Activated CD4-positive, alpha-beta T cell treated with anti-CD3 and anti-CD28 coated beads, Interleukin-2, Interleukin-4, amounts not matched to agents 100 ng/mL and 50 ng/mL, durations not matched to agents 16 hours and 8 hours (primary cell): ENCODE measurements at regions not wholly inside any gene's neighbourhood (a gene's known extent, or its start where the extent isn't known, plus 50 kb on each side); places are given as distances from the start of the nearest gene placed in this dataset.

Experiments used
- DNase-seq: peaks from one replicate; pipeline ENCODE4 v3.0.0-alpha.2; 2020; ENCODE audit warnings: low spot score

- DNase-seq, result no peak
Observed at GRCh38 chr1:219801156-219801820, 127.1 kb downstream of the SLC30A10 start.

- DNase-seq, result peak; percentile 17
Observed at GRCh38 chr1:219798283-219799030, 129.9 kb downstream of the SLC30A10 start.

GRCh38 chr1:219797683-219798082, 130.7 kb downstream of the SLC30A10 start:
- no peak for DNase-seq

GRCh38 chr1:219797009-219797408, 131.3 kb downstream of the SLC30A10 start:
- no peak for DNase-seq

- DNase-seq, result no peak
Observed at GRCh38 chr1:219795363-219795917, 132.9 kb downstream of the SLC30A10 start.

- DNase-seq, result peak; percentile 7
Observed at GRCh38 chr1:219794085-219794743, 134.1 kb downstream of the SLC30A10 start.

GRCh38 chr1:219792337-219793021, 135.9 kb downstream of the SLC30A10 start:
- DNase-seq, result no peak

- DNase-seq, result no peak
Observed at GRCh38 chr1:219791766-219792165, 136.6 kb downstream of the SLC30A10 start.

GRCh38 chr1:219790834-219791615, 137.3 kb downstream of the SLC30A10 start:
- DNase-seq, result no peak

- no peak for DNase-seq
Observed at GRCh38 chr1:219788700-219789099, 139.7 kb downstream of the SLC30A10 start.

- no peak for DNase-seq
Observed at GRCh38 chr1:219788091-219788490, 140.3 kb downstream of the SLC30A10 start.

- DNase-seq, result no peak
Observed at GRCh38 chr1:219784660-219785381, 143.5 kb downstream of the SLC30A10 start.

GRCh38 chr1:219783605-219784235, 144.6 kb downstream of the SLC30A10 start:
- DNase-seq, result no peak

GRCh38 chr1:219782929-219783328, 145.4 kb downstream of the SLC30A10 start:
- no peak for DNase-seq

GRCh38 chr1:219782311-219782710, 146.0 kb downstream of the SLC30A10 start:
- no peak for DNase-seq

- no peak for DNase-seq
Observed at GRCh38 chr1:219781491-219781890, 146.9 kb downstream of the SLC30A10 start.

- no peak for DNase-seq
Observed at GRCh38 chr1:219778793-219779369, 149.5 kb downstream of the SLC30A10 start.

GRCh38 chr1:219778110-219778509, 150.2 kb downstream of the SLC30A10 start:
- DNase-seq, result no peak

- DNase-seq, result no peak
Observed at GRCh38 chr1:219774386-219774785, 154.0 kb downstream of the SLC30A10 start.

- DNase-seq, result no peak
Observed at GRCh38 chr1:219773775-219774174, 154.6 kb downstream of the SLC30A10 start.
